GM21515 (cell line): ENCODE measurements at regions not wholly inside any gene's neighbourhood (a gene's known extent, or its start where the extent isn't known, plus 50 kb on each side); places are given as distances from the start of the nearest gene placed in this dataset.

Source experiments
- ATAC-seq: cut with Tn5 transposase; IDR thresholded peaks from one replicate; pipeline ENCODE4 v1.9.1; 2021; ENCODE audit not compliant: unreplicated experiment

DNA sequence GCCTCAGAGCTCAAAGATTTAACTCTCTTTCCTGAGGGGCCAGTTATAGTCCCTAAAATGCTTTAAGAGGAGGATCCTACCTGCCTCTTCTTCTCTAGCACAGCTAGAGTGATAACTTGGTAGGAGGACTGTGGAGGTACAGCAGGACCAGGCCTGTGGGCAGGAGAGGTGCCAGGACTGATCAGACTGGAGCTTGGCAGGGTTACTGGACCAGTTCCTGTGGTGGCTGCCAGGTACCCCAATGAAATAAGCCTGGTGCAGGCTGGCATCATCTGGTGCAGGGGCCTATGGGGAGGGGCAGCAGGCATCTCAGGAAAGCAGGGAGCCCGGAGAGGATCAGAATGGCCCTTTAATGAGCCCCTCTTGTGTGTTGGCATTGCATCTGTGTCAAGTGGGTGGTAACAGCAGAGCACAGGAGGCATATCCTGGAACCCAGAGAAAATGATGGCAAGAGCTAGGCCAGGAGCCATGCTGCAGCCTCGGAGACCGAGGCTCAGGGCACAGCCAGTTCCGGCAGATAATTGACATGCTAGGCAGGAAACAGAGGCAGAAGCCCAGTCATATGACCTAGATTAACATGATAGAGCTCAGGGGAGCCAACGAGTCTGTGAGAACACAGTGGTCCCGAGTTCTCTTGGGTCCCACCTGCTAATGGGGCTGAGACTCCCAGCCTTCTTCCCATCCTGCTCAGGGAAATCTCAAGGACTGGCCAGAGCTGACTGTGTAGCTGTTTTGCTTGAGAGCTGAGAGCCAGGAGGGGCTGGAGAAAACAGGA lies 187.5 kb upstream of the ZBED5 start:
- ATAC-seq, result no peak

DNA sequence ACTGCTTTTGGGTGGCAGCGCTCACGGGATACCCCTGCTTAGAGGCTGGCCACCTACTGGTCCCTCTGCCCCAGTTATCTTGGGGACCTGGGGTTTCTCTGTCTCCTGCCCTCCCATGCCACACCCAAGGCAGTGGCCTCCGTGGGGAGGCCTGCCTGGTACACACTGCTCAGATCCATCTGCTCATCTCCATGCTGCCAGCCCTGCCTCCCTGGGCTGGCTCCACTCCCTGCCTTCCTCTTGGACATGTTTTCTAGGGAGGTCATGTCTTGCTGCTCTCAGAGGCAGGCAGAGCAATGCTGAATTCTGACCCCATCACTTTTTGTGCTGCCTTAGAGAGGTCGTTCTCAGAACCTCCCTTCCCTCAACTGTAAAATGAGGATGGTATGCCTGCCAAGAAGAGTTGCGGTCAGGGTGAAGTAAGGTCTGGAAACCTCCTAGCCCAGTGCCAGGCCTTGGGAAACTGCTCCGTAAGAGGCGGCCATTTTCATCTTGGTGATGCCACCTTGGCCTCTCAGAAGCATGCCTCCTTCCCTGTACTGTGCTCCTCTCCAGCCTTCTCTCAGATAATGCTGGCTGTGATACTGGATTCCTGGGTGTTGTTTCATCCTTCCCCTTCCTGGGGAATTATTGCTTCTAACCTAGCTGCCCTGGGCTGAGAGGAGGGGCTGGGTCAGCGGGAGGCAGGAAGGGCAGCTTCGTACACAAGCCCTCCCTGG lies 186.4 kb upstream of the ZBED5 start:
- ATAC-seq, result no peak

DNA sequence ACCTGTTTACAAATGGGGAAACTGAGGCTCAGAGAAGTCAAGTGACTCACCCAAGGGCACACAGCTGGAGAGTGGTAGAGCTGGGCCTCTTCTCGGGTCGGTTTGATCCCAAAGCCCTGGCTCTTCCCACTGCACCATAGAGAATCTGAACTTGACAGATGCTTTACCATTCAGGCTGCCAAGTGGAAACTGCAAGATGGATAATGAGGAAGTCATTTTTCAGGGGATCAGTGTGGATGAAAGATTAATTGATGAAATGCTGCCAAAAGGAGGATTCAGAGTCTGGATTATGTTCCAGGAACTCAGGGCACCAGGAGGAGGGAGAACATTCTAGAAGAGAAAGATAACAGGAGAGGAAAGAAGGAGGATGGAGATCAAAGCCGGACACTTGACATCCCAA lies 185.9 kb upstream of the ZBED5 start:
- no peak for ATAC-seq

DNA sequence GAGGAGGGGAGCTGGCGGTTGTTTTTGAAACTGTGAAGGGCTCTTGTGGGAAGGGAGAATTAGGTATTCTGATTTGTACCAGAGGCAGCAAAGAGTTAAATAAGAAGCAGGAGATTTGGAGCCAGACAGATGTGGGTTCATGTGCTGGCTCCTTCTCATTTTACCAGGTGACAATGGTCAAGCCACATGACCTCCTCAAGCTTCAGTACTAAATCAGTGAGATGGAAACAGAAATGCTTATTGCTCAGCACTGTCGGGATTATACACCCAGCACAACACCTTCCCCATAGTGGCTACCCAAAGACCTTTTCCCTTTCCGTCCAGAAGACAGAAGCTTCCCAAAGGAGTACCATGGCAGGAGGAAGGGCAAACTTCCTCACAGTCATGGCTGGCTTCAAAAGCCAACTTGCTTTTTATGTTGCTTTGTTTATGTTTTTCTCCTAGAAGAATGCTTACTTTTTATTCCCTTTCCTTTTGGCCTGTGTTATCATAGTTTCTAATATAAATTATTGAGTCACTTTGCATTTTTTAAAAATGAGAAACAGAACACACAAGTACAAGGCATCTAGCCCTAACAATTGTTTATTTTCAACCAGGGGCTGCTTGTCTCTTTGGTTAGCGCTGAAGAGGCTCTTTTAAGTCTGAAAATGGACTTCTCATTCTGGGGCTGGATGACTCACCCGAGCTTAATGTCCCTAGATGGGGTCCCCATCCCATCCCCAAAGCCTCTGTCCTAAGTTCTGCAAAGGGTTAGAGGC lies 181.5 kb upstream of the ZBED5 start:
- no peak for ATAC-seq

DNA sequence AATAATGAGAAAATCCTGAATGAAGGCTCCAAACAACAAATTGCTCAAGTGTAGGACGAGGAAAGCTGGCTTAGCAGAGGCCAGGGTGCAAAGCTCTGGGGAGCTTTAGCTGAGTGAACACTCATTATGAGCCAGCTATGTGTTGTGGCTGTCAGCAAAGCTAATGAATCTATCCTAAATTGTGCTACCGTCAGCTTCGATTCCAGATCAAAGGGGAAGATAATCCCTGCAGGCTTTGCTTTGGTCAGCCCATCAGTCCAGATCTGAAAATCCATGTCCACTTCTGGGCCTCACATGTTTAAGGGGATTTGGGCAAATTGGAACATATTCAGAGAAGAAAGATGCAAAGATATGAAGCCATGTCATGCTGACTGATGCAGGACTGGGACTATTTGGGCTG lies 180.9 kb upstream of the ZBED5 start:
- ATAC-seq, result no peak

DNA sequence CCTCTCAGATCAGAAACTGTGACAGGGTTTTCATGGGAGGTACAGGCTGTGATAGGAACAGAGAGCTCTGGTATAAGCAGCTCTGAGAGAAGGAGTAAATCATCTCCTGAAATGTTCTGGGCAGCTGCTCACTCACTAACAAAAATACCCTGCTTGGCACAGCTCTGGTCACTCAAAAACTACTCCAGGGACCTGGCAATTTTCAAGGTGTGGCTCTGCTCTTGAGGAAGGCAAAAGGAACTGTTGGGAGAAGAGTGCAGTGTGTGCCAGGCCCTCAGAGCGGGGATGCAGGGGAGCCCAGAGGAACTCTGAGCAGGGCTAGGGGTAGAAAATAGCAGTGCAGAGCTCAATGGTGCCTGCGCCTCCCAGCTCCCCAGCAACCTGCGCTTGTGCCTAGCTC lies 180.5 kb upstream of the ZBED5 start:
- ATAC-seq, result no peak

DNA sequence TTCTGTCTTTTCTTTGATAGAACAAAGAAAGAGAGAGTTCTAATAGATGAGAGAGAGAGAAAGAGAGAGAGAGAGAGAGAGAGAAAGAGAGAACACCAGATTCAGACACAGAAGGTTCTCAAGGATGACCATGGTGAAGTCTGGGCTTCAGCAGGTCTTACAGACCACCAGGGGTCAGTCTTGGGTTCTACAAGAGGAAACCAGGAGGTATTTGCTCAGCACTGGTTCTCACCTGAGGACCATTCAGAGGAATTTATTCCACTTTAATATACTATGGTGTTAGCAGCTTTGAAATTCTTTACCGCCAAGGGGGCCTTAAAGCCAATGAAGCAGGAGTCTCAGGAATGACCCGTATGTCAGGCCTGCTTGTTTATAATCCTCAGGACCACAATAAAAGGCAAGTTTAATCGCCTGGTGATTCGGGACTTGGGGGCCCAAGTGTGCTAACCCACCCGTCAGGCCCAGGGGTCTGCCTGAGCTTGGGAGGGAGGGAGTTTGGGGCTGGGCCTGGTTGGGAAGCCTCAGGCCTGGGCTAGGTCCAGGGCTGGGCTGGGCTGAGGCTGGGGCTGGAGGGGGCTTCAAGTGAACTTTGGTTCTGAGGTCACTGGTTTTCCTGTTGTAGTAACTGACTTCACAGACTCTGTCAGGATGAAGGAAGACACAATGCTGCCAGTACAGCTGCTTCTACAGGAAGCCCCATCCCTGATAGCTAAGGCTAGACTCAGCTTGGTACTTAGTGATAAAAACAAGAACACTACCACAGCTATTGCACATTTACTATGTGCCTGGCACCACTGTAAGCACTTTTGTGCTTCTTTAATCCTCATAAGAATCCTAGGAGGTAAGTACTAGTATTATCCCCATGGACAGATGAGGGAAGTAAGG lies 179.2 kb upstream of the ZBED5 start:
- no peak for ATAC-seq

DNA sequence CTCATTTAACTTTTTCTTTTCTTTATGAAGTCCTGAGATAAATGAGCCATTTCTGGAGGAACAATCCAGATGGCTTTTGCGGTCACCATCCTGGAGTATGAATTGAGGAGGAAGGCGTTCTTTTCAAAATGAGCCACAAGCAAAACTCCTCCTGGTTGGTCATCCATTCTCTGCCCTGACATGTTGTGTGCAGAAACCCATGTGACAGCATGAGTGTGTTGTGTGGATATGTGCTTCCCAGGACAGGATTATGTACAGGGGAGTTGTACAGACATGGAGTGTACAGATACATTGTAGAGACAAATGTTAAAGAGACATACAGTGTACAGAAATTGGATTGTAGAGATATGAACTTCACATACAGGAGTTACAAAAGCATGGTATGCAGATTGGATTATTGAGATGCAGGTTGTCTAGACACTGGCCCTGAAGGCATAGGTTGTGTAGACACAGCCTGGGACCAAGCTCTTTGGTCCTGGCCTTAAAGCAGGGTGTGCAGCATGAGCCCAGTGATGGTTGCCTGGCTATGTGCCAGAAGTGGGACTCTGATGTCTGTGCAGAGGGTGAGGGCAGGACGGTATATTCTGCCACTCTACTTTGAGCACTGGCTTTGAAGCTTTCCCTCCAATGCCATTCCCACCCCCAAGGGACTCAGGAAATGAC lies 178.5 kb upstream of the ZBED5 start:
- no peak for ATAC-seq

DNA sequence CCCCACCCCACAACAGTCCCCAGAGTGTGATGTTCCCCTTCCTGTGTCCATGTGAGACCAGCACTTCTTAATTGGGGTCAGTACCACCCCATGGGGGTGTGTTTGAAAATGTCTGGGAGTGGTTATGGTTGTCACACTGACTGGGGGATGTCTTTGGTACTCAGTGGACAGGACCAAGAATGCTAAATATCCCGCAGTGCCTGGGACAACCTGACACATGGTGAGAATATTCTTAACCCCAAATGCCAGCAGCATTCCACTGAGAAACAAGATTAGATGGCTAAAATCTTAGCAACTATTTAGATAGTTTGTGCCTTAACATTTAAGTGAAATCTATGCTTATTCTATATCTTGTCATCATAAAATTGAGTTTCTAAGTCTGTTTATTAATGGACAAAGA lies 177.5 kb upstream of the ZBED5 start:
- ATAC-seq, result no peak

DNA sequence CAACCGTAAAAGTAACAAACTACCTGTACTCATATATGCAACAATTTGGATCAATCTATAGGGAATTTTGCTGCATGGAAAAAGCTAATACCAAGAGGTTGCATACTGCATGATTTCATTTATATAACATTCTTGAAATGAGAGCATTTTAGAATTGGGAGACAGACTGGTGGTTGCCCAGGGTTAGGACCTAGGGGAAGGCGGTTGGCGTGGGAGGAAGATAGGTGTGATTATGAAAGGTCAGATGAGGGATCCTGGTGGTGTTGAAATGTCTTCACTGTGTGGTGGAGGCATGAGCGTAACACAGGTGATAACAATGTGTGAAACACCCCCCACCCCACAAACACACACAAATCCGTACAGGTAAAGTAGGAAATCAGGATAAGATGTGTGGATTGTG lies 176.6 kb upstream of the ZBED5 start:
- no peak for ATAC-seq

DNA sequence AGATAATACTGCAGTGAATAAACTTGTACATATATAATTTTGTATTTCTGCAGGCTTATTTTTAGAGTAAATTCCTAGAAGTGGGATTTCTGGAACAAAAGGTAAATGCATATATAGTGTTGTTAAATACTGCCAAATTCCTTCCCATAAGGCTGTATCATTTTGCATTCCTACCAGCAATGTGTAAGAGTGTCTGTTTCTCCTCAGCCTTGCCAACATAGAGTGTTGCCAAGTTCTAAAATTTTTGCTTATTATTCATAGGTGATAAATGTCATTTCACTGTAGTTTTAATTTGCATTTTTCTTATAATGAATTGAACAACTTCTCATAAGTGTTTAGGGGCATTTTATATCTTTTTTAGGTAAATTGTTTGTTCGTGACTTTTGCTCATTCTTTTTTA lies 174.2 kb upstream of the ZBED5 start:
- ATAC-seq, result no peak

DNA sequence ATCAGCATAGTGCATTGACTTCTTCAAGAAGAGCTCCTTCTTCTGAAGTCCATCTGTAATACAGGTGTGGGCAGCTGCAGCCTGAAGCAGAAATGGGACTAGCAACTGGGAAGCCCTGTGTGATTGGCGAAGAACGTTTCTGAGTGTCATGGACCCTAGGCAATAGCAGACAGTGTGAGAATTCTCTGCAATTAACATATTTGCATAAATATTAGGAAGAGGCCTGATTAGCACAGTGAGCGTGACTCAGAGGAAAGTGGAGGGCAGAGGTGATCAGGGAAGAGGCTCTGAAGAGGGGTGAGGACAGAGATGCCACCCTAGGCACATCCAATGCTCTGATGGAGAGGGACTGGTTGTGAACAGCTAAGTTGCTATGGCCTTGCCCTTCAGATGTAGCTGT lies 171.2 kb upstream of the ZBED5 start:
- no peak for ATAC-seq

DNA sequence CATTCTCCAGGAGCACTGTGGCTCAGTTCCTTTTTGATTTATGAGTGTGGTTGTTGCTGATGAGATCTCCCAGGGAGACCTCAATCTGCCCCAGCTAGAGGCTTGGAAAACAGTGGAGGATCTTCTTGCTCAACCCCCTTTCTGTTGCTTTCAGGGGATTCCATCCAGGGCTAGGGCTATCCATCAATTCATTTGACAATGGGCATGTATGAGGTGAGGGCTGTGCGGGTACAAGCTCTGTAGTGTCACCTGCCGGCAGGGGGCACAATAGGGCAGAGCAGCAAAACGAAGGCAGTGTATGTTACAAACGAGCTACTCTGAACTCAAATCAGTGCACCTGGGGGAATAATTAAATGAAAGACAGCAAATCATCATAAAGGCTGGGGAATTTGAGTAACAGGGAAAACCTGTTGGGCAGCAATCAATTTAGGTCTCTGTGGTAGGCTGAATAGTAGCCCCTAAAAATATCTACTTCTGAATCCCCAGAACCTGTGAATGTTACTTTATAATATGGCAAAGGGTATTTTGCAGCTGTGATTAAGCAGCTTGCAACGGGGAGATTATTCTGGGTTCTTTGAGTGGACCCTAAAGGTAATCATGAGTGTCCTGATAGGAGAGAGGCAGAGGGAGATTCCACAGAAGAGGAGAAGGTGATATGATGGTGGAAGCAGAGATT lies 170.3 kb upstream of the ZBED5 start:
- peak; percentile 55 for ATAC-seq

DNA sequence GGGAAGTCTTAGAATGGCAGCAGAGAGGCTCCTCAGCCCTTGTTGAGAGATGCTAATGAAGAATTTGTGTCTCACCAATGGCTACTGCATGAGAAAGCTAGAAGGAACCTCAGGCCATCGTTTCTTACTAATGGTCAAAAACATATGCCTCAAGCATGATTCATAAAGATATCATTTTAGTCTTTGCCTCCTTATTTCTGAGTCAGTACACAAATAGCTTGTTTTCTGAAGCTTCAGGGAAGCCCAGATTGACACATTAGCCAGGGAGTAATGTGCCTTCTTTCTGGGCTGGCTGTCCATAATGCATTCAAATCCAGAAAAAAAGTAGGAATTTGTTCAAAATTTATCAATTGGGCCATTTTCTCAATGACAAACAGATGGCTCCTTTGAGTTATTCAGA lies 169.4 kb upstream of the ZBED5 start:
- ATAC-seq, result no peak

DNA sequence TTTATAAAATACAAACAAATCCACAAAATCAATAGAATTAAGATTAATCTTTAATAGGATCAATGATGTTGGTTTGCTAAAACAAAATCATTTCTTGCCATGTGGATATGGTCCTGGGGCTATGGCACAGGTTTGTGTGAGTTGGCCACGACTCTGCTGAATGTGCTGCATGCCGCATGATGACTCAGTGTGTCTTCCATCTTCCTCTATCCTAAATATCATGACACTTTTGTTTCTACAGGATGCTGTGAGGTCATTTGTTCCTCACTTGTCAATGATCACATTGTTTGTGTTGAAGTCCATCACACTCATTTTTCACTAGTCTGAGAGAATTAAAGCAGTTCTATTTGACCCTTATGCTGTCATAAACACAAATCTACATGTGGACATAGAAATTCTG lies 167.2 kb upstream of the ZBED5 start:
- ATAC-seq, result no peak

DNA sequence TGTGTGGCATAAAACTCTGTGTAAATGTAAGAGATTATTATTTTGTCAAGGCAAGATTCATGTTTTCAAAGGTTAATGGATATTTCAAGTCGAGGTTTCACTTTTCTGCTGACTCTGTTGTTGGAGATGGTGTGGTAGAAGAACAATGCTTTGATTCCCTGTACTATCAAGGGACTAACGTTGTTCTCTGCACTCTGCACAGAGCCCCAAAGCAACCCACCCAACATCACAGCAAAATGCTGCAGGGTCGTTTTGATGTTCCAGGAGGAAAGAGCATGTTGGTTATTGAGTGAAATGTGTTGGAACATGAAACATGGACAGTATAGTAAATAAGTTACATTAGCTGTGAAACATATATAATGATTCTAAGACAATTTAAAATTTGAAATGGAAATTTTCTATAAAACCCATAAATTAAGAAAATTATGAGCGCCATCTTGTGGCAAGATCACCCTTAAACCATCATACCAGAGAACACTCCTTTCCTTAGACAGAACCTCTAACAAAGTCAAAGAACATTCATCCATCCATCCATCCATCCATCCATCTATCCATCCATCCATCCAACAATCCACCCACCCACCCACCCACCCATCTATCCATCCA lies 164.4 kb upstream of the ZBED5 start:
- no peak for ATAC-seq

DNA sequence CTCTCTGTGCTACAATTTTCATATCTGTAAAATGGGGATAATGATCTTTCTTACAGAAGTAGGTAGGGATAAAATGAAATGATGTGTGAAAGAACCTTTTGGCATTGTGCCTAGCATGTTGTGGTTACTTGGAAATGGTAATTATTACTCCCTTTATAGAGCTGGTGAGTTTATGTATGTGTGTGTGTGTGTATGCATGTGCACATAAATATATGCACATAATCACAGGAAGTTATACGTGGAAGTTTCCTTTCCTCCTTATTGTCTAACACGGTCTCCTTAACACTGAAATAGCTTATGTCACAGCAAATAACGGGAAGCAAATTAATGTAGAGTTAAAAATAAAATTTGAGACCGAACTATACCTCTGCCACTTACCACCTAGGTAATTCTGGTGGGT lies 163.7 kb upstream of the ZBED5 start:
- ATAC-seq, result no peak

DNA sequence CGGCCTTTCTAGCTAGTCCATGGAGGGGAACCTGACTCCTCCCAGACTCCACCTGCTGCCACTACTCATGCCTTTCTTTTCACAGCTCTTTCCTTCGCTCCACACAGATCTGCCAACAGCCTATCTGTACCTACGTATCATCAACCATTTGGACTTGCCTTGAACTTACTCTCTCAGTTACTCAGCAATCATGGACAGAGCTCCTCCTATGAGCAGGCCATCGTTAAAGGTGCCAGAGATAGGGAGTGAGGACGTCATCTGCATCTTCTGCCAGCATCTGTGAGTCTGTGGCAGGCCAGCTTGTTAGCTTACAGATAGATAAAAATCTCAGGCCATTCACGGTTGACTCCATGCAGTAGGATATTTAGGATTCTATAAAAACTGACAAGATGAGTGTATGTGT lies 162.9 kb upstream of the ZBED5 start:
- no peak for ATAC-seq

DNA sequence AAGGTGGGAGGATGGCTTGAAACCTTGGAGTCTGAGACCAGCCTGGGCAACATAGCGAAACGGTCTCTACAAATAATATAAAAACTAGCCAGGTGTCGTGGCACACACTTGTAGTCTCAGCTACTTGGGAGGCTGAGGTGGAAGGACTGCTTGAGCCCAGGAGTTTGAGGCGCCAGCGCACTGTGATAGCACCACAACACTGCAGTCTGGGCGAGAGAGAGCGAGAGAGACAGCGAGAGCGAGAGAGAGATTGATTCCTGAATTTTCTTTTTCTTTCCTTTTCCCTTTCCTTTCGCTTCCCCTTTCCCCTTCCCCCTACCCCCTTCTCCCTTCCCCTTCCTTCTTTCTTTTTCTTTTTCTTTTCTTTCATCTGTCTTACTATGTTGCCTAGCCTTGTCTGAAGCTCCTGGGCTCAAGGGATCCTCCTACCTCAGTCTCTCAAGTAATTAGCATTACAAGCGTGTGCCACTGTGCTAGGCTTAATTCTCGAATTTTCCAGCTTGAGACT lies 162.4 kb upstream of the ZBED5 start:
- ATAC-seq, result no peak
